ENCODE measurements at regions not wholly inside any gene's neighbourhood (a gene's known extent, or its start where the extent isn't known, plus 50 kb on each side); places are given as distances from the start of the nearest gene placed in this dataset.

DNA sequence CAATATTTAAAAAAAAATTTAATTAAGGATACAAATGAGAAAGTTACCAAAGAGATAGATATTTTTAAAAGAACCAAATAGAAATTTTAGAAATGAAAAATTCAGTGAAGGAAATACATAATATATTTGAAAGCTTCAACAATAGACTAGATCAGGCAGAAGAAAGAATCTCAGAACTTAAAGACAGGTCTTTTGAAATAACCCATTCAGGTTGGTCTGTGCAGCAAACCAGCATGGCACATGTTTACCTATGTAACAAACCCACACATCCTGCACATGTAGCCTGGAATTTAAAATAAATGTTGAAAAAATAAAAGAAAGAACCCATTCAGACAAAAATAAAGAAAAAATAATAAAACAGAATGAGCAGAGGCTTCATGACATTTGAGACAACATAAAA, 221.1 kb upstream of the ID4 start:
- Histone ChIP-seq H3K27ac (replicated peaks in 1 of 4) (no peak overlapping the region), H3K9me3 (peaks cover 0 to 12% (median 3%) of the 10 kb centered on the region in 4 donors), H3K4me1 (no peaks in the 10 kb centered on the region), H3K4me3 (no peak overlapping the region), H3K36me3 (no peaks in the 10 kb centered on the region), H3K27me3 (no peaks in the 10 kb centered on the region)
- no peak for DNase-seq (ENCODE audit: extremely low spot score)
- intact Hi-C loops (cut with DNase I), result no loop called here
- TF ChIP-seq EP300 (IDR thresholded peaks at IDR 0.05), result no peak
- TF ChIP-seq, protein P1, sequence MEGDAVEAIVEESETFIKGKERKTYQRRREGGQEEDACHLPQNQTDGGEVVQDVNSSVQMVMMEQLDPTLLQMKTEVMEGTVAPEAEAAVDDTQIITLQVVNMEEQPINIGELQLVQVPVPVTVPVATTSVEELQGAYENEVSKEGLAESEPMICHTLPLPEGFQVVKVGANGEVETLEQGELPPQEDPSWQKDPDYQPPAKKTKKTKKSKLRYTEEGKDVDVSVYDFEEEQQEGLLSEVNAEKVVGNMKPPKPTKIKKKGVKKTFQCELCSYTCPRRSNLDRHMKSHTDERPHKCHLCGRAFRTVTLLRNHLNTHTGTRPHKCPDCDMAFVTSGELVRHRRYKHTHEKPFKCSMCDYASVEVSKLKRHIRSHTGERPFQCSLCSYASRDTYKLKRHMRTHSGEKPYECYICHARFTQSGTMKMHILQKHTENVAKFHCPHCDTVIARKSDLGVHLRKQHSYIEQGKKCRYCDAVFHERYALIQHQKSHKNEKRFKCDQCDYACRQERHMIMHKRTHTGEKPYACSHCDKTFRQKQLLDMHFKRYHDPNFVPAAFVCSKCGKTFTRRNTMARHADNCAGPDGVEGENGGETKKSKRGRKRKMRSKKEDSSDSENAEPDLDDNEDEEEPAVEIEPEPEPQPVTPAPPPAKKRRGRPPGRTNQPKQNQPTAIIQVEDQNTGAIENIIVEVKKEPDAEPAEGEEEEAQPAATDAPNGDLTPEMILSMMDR (IDR thresholded peaks at IDR 0.05), result no peak
- no peak for TF ChIP-seq POLR2AphosphoS5 (IDR thresholded peaks at IDR 0.05)
- no peak for TF ChIP-seq POLR2A (IDR thresholded peaks at IDR 0.05; ENCODE audit: low read depth)

DNA sequence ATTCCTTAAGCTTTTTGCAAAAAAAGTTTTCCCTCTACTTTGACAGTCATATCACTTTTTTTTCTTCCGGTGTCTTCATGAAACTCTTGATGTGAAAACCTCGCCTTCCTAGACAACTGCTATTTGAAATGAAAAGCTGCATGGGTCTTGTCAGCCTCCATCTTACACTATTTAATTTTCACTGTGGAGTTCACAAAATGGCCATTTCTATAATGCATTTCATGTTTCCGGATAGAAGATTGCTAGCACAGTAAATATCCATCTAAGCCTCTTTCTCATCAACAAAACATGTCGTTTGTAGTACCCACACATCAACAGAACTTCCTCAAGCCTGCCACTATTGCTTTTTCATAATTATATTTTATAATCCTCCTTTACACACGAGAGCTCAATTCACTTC, 204.9 kb upstream of the ID4 start:
- Histone ChIP-seq H3K4me3 (no peak overlapping the region), H3K27me3 (no peaks in the 10 kb centered on the region), H3K36me3 (no peaks in the 10 kb centered on the region), H3K27ac (replicated peaks in 1 of 4) (peak overlapping the region in 2 of 4 donors; percentile 48 to 52), H3K4me1 (peaks cover 0 to 20% (median 11%) of the 10 kb centered on the region in 4 donors), H3K9me3 (no peaks in the 10 kb centered on the region)
- DNase-seq (ENCODE audit: extremely low spot score), result no peak
- WGBS, result 60% methylated on average over 5 of the region's 5 CpGs
- TF ChIP-seq, protein P1 (IDR thresholded peaks at IDR 0.05), result no peak
- TF ChIP-seq POLR2A (IDR thresholded peaks at IDR 0.05; ENCODE audit: low read depth) (no peak), EP300 (IDR thresholded peaks at IDR 0.05) (no peak), POLR2AphosphoS5 (IDR thresholded peaks at IDR 0.05) (no peak)
- intact Hi-C loops (cut with DNase I), result no loop called here

DNA sequence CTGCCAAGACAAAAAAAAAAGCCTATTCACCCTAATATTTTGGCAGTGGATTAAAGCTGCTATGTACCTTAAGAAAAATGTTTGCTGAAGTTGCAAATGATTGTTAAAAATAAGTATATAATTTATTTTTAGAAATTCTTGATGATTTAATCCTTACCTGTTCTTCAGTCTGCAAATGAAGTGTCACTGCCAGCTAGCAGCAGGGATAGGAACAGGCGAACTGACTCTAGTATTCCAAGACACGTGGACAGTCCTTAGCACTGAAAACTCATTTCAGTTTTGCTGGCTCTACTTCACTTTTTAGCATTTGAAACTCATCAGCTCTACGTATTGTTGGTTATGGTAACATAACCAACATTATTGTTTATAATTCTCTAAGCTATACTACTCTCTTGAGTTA, 204.4 kb upstream of the ID4 start:
- H3K27me3 ChIP-seq, result no peaks in the 10 kb centered on the region
- no peaks in the 10 kb centered on the region for H3K36me3 ChIP-seq
- H3K27ac ChIP-seq (replicated peaks in 1 of 4), result peak overlapping the region in 2 of 4 donors; percentile 48 to 52
- H3K4me3 ChIP-seq, result no peak overlapping the region
- 27% methylated on average over 3 of the region's 3 CpGs for WGBS
- intact Hi-C loops (cut with DNase I), result no loop called here
- peaks cover 0 to 20% (median 11%) of the 10 kb centered on the region in 4 donors for H3K4me1 ChIP-seq
- no peak for DNase-seq (ENCODE audit: extremely low spot score)
- TF ChIP-seq POLR2AphosphoS5 (IDR thresholded peaks at IDR 0.05), result no peak
- no peak for TF ChIP-seq POLR2A (IDR thresholded peaks at IDR 0.05; ENCODE audit: low read depth)
- TF ChIP-seq, protein P1 (IDR thresholded peaks at IDR 0.05), result no peak
- TF ChIP-seq EP300 (IDR thresholded peaks at IDR 0.05), result no peak
- no peaks in the 10 kb centered on the region for H3K9me3 ChIP-seq

DNA sequence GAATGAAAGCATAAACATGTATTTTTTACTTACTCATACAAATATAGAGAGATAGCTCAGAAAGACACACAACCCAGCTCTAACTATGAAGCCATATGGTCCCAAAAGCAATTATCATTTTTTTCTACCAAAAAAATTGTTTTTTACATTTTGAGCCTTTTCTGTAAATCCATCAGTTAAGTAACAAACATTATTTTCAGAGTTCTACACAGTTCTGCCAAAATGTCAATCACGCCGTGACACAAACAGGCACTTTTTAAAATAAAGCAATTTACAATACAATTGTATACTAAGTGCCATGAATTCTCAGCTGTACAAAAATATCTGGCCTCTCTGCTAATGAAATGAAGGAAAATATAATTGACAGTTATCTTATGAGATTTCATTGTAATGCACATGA, 201.4 kb upstream of the ID4 start:
- Histone ChIP-seq H3K9me3 (no peaks in the 10 kb centered on the region), H3K4me1 (peaks cover 0 to 20% (median 11%) of the 10 kb centered on the region in 4 donors), H3K27ac (replicated peaks in 1 of 4) (no peak overlapping the region), H3K36me3 (no peaks in the 10 kb centered on the region), H3K4me3 (no peak overlapping the region), H3K27me3 (no peaks in the 10 kb centered on the region)
- no peak for TF ChIP-seq POLR2A (IDR thresholded peaks at IDR 0.05; ENCODE audit: low read depth)
- TF ChIP-seq, protein P1 (IDR thresholded peaks at IDR 0.05), result no peak
- intact Hi-C loops (cut with DNase I), result no loop called here
- no peak for DNase-seq (ENCODE audit: extremely low spot score)
- 95% methylated on average over 2 of the region's 2 CpGs for WGBS

DNA sequence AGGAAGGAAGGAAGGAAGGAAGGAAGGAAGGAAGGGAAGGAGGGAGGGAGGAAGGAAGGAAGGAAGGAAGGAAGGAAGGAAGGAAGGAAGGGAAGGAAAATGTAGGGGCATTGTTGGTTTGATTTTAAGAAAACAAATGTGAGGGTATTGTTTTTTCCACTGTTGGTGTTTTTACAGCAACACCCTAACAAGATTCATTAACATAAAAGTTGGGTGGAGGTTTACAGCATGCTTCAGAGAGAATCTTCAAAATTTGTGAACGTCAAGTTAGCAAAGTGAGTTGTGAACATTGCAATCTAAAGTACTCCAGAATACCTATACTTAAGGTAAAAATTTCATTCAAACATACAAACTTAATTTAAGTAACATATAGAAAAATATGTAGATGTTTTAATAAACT, 200.2 kb upstream of the ID4 start:
- Histone ChIP-seq H3K27me3 (no peaks in the 10 kb centered on the region), H3K4me3 (no peak overlapping the region), H3K27ac (replicated peaks in 1 of 4) (no peak overlapping the region), H3K9me3 (no peaks in the 10 kb centered on the region), H3K4me1 (peaks cover 0 to 10% (median 8%) of the 10 kb centered on the region in 4 donors), H3K36me3 (no peaks in the 10 kb centered on the region)
- TF ChIP-seq EP300 (IDR thresholded peaks at IDR 0.05) (no peak), POLR2A (IDR thresholded peaks at IDR 0.05; ENCODE audit: low read depth) (no peak), POLR2AphosphoS5 (IDR thresholded peaks at IDR 0.05) (no peak)
- TF ChIP-seq, protein P1 (IDR thresholded peaks at IDR 0.05), result no peak
- 85% methylated on average over 1 of the region's 1 CpG for WGBS
- no peak for DNase-seq (ENCODE audit: extremely low spot score)
- intact Hi-C loops (cut with DNase I), result no loop called here

Data from esophagus muscularis mucosa (tissue), 4 donors.